ELR (cell line): ENCODE measurements at regions not wholly inside any gene's neighbourhood (a gene's known extent, or its start where the extent isn't known, plus 50 kb on each side); places are given as distances from the start of the nearest gene placed in this dataset.

Experiments
- DNase-seq: peaks from one replicate; pipeline ENCODE4 v3.0.0-alpha.2; 2015; ENCODE audit warnings: low read depth

DNA sequence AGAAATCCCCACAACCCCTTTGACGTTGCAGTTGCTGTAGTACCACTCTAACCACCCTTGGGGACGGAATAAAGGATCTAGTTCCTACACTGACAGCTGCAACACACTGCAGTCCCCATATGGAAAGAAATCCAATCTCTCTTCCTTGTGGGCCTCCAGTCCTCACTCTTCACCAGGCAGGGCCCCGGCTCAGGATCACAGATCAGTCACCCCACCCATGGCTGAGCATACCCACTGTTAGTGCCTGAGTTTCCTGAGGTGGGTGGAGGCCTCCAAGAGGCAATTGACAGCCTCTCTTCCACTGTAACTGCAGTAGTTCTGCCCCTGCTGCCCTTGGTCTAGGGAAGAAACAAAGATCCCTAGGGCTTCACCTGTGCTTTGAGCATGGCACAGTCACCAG is 670.0 kb upstream of the CDH2 start:
- no peak for DNase-seq

DNA sequence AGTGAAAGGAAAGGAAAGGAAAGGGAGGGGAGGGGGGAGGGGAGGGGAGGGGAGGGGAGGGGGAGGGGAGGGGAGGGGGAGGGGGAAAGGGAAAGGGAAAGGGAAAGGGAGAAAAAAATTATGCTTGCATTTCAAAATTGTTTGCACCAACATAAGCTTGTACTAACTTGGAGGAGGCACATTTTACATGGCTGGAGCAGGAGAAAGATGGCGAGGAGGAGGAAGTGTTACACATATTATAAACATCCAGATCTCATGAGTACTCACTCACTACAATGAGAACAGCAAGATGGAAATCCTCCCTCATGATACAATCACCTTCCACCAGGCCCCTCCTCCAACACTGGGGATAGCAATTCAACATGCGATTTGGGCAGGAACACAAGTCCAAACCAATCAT is 660.2 kb upstream of the CDH2 start:
- peak; percentile 9 for DNase-seq

GRCh38 chr18:28834889-28835288 is 658.0 kb upstream of the CDH2 start:
- DNase-seq: peak; percentile 56

GRCh38 chr18:28831908-28832307 is 655.0 kb upstream of the CDH2 start:
- no peak for DNase-seq

DNA sequence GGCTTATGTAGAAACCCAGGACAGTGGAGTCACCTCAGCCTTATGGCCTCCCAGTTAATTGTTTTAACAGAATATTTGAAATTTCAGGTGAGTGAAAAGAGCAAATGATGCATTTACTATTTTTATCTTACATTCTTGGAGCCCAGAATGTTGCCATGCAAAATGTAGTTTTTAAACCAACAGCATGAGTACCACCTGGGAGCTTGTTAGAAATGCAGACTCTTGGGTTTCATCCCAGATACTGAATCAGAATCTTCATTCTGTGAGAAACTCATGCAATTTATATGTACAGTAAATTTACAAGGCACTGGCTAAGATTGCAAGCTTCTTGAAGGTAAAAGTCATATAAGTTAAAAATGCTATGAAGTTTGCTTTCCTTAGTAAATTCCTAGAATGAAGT is 654.5 kb upstream of the CDH2 start:
- no peak for DNase-seq

DNA sequence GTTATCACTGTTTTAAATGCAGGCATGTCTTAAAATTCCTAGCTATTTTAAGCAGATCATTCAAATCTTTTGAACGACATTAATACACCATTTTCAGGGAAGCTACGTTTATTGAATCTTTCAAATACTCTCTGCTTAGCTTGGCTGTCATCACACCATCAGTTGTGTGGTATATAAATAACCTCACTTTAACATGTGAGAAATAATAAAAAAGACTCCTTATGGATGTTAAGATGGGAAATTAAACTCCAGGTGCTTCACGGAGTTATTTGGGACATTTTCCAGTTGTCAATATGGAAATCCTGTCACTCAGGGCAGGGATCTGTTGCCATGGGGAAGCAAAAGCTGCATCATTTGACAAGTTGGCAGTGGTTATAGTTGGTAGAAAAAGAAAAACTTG is 649.2 kb upstream of the CDH2 start:
- no peak for DNase-seq

- no peak for DNase-seq
Observed at GRCh38 chr18:28824183-28824574, 647.2 kb upstream of the CDH2 start.

- DNase-seq: peak; percentile 70
Observed at GRCh38 chr18:28823506-28824182, 646.7 kb upstream of the CDH2 start.

DNA sequence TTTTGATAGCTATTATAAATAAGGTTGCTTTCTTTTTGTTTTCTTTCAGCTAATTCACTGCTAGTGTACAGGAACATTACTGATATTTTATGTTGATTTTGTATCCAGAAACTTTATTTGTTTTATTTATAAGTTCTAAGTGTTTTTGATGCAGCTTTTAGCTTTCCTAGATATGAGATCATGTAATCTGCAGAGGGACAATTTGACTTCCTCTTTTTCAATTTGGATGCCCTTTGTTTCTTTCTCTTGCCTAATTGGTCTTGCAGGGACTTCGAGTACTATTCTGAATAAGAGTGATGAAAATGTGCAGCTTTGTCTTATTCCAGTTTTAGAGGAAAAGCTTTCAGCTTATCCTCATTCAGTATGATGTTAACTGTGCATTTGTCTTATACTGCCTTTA is 643.4 kb upstream of the CDH2 start:
- no peak for DNase-seq

DNA sequence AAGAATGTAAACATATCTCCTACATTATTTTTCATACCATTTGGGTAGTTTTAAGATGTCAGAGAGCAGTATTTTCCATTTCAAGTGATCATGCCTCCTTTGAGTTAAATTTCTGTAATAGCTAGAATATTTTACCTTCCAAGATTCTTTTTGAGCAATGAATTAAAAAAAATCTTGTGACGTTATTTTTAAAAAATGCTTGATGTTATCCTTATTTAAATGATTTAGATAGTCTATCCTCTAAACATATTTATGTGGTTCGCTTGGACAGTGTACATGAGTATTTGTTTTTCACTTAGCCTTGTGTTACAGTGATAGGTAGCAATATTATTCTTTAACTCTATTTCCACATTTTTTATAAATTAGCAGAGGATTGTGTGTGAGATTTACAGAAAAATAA is 639.2 kb upstream of the CDH2 start:
- DNase-seq: no peak

DNA sequence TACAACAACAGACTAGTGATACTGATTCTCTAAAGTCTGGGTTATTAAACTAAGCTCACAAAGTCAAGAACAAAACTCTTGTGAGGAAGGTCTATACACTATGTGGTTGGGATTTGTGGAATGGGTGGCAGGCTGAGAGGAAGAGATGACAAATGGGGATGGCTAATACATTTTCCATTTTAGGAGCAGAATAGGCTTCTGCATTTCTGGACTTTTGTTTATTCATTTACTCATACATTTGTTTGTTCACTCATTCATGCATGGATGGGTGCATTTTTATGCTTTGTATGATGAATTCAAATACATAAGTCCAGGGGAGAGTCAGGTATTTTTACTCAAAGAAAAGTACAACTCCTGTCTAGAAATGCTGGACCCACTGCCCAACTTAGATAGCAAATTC is 637.4 kb upstream of the CDH2 start:
- no peak for DNase-seq

GRCh38 chr18:28808373-28808772 is 631.4 kb upstream of the CDH2 start:
- no peak for DNase-seq

- DNase-seq: no peak
Observed at GRCh38 chr18:28805491-28805890, 628.6 kb upstream of the CDH2 start.

DNA sequence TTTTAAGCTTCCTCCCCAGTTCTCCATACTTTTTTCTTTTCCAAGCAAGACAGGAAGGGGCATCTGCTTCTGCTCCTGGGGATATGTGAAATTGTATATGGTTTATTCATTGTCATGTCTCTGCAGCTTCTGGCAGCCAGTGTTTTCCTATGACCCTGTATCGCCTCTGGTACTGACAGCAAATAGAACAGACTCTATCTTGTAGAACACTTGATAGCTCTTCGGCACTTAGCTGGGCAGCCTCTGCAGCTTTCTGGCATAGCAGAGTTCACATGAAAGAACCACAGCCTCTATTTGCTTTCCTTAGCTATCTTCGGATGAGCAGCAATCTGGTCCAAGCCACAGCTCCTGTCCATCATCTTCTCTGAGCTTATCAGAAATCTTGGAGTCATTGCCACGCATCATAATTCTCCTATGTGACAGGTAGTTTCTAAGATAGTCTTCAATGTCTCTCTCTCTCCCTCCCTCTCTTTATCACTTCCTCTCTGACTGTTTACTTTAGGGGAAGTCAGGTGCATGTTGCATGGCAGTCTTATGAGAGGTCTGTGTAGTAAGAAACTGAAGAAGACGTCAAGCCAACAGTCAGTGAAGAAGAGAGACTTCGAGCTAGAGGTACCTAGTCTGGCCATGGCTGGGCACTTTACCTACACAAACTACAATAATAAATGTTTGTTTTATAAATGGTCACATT is 627.7 kb upstream of the CDH2 start:
- DNase-seq: no peak

DNA sequence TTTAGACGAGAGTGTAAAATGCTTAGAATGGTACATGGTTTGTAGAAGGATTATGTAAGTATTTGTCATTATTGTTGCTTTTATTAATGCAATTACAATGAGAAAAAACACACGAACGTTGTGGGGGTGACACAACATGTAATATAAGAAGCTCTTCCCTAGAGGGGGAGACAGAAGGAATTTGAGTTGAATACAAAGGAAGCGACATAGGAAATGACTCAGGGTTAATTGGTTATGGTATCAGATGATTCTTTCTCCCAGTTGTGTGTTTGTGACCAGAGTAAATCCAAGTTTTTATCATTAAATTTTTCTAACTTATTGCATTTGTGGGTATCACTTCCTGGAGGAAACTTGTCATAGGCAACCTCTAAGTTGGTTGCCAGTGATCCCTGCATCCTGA is 625.6 kb upstream of the CDH2 start:
- DNase-seq: peak; percentile 89

- DNase-seq: peak; percentile 40
Observed at GRCh38 chr18:28801876-28802275, 624.9 kb upstream of the CDH2 start.

DNA sequence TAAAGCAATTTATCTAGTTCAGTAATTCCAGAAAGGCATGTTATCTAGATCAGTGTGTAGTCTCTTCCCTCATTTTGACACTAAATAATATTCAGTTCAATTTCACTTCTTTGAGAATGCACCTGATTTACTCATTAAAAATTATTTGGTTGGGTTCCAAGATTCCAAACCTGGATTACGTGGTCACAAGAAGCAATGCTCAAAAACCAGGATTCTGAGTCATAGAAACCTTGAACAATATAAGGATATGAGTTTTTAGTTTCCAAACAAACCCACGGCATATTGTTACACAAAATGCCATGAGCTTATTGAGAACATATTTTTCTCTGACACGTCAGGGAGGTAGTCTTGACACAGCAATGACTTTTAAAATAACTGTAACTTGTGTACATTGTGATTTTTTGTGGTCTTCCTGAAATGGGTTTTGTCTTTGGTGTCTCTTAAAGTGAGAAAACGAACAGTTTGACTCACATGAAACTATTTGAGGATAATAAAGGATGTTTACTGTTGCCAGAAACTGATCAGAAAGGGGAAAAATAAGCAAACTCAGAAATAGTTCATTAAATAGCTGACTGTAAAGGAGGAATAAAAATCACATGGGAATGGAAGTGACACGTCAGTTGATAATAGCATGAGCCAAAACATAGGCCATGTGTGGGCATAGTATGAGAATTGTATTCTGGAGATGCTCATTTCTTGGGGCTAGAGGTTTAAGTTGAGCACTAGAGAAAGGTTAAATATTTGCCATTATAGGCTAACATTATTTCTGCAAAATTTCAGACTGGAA is 617.7 kb upstream of the CDH2 start:
- peak; percentile 94 for DNase-seq

- DNase-seq: no peak
Observed at GRCh38 chr18:28793901-28794300, 617.0 kb upstream of the CDH2 start.

- no peak for DNase-seq
Observed at GRCh38 chr18:28792404-28793086, 615.6 kb upstream of the CDH2 start.

- no peak for DNase-seq
Observed at GRCh38 chr18:28791101-28791500, 614.2 kb upstream of the CDH2 start.

GRCh38 chr18:28789502-28789901 is 612.6 kb upstream of the CDH2 start:
- DNase-seq: no peak

- DNase-seq: peak; percentile 22
Observed at GRCh38 chr18:28786926-28787325, 610.0 kb upstream of the CDH2 start.
